Osteocyte (in vitro differentiated cells): ENCODE measurements at regions not wholly inside any gene's neighbourhood (a gene's known extent, or its start where the extent isn't known, plus 50 kb on each side); places are given as distances from the start of the nearest gene placed in this dataset.

ENCODE experiments used
- DNase-seq: peaks from one replicate; pipeline ENCODE4 v3.0.0; 2021; ENCODE audit warnings: mixed read lengths; ENCODE audit not compliant: unreplicated experiment; ENCODE audit errors: extremely low spot score
- H3K27ac Mint-ChIP-seq: one replicate; pipeline ENCODE4 v1.8.0; 2021; ENCODE audit warnings: mild to moderate bottlenecking, mixed read lengths; ENCODE audit not compliant: unreplicated experiment
- H3K27me3 Mint-ChIP-seq: one replicate; pipeline ENCODE4 v1.8.0; 2021; ENCODE audit warnings: mixed read lengths; ENCODE audit not compliant: unreplicated experiment
- H3K36me3 Mint-ChIP-seq: one replicate; pipeline ENCODE4 v1.8.0; 2021; ENCODE audit warnings: mixed read lengths; ENCODE audit not compliant: unreplicated experiment
- H3K4me1 Mint-ChIP-seq: one replicate; pipeline ENCODE4 v1.8.0; 2021; ENCODE audit warnings: mixed read lengths; ENCODE audit not compliant: unreplicated experiment
- H3K4me3 Mint-ChIP-seq: one replicate; pipeline ENCODE4 v1.8.0; 2021; ENCODE audit warnings: mild to moderate bottlenecking, moderate library complexity, mixed read lengths; ENCODE audit not compliant: unreplicated experiment
- H3K9me3 Mint-ChIP-seq: one replicate; pipeline ENCODE4 v1.8.0; 2021; ENCODE audit warnings: mixed read lengths; ENCODE audit not compliant: unreplicated experiment
- TF ChIP-seq, protein P1 (sequence below): fragments of 200-600 bp; sonication (generic); IDR thresholded peaks from 2 replicates; pipeline ENCODE4 v1.5.0; 2021; ENCODE audit warnings: antibody characterized with exemption, mild to moderate bottlenecking, moderate library complexity

DNA sequence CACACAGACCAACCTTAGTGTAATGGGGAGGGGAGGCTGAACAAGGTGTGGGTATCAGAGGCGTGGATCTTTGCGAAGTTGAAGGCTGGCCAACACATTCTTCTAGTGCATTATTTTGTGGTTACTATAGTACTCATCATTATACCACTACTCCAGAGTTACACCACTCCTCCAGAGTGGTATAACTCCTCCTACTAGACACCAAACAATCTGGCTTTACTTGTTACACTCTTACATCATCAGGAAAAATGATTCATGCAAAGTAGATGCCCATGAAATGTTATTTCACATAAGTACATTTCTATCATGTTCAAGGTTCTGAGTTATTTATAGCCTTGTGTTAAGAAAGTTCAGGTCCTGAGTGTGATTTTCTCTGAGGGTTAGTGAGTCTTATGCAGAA is 443.1 kb upstream of the OPRM1 start:
- DNase-seq = no peak
- H3K36me3 Mint-ChIP-seq = no peaks in the 10 kb centered on the region
- TF ChIP-seq, protein P1, sequence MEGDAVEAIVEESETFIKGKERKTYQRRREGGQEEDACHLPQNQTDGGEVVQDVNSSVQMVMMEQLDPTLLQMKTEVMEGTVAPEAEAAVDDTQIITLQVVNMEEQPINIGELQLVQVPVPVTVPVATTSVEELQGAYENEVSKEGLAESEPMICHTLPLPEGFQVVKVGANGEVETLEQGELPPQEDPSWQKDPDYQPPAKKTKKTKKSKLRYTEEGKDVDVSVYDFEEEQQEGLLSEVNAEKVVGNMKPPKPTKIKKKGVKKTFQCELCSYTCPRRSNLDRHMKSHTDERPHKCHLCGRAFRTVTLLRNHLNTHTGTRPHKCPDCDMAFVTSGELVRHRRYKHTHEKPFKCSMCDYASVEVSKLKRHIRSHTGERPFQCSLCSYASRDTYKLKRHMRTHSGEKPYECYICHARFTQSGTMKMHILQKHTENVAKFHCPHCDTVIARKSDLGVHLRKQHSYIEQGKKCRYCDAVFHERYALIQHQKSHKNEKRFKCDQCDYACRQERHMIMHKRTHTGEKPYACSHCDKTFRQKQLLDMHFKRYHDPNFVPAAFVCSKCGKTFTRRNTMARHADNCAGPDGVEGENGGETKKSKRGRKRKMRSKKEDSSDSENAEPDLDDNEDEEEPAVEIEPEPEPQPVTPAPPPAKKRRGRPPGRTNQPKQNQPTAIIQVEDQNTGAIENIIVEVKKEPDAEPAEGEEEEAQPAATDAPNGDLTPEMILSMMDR = no peak
- no peak overlapping the region for H3K4me3 Mint-ChIP-seq
- H3K9me3 Mint-ChIP-seq = no peaks in the 10 kb centered on the region
- no peak overlapping the region for H3K27ac Mint-ChIP-seq
- no peaks in the 10 kb centered on the region for H3K4me1 Mint-ChIP-seq
- H3K27me3 Mint-ChIP-seq = peaks cover 3% of the 10 kb centered on the region

DNA sequence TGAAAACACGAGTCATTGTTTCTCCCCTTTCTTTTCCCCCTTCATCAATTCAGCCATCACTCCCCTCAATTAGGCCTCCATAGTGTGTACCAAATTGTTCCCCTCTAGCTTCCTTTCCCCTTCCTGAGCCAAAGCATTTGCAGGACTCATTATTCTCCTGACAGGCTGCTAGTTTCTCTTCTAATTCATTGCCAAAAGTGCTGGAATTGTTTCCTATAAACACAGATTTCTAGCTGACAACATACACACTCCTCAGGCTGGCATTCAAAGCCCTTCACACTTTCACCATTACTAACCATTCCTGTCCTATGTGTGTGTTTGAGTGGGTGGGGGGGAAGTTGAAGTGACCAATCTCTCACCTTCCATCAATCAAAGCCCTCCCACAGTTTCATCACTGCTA is 444.2 kb upstream of the OPRM1 start:
- no peaks in the 10 kb centered on the region for H3K4me1 Mint-ChIP-seq
- DNase-seq = no peak
- peaks cover 3% of the 10 kb centered on the region for H3K27me3 Mint-ChIP-seq
- no peak overlapping the region for H3K27ac Mint-ChIP-seq
- TF ChIP-seq, protein P1 = no peak
- no peak overlapping the region for H3K4me3 Mint-ChIP-seq
- no peaks in the 10 kb centered on the region for H3K36me3 Mint-ChIP-seq
- no peaks in the 10 kb centered on the region for H3K9me3 Mint-ChIP-seq

DNA sequence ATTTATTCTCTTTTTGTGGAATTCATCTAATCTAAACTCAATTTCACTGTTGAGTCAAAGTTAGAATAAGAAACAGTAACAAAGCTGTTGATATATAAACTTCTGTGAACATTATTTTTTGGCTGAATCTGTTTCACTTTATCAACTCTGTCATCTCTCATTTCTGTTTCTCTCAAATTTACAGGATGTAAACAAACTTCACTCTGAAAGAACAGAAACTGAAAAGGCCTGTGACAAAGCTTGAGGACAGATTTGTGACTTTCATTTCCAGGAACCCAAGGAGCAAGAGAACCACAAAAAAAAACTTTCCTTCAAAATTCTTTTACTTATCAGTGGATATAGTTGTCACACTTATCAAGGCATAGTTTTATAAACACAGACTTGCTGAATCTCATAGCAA is 447.9 kb upstream of the OPRM1 start:
- no peaks in the 10 kb centered on the region for H3K36me3 Mint-ChIP-seq
- peaks cover 3% of the 10 kb centered on the region for H3K27me3 Mint-ChIP-seq
- H3K4me3 Mint-ChIP-seq = no peak overlapping the region
- H3K27ac Mint-ChIP-seq = no peak overlapping the region
- H3K4me1 Mint-ChIP-seq = no peaks in the 10 kb centered on the region
- H3K9me3 Mint-ChIP-seq = no peaks in the 10 kb centered on the region
- TF ChIP-seq, protein P1 = no peak
- no peak for DNase-seq

DNA sequence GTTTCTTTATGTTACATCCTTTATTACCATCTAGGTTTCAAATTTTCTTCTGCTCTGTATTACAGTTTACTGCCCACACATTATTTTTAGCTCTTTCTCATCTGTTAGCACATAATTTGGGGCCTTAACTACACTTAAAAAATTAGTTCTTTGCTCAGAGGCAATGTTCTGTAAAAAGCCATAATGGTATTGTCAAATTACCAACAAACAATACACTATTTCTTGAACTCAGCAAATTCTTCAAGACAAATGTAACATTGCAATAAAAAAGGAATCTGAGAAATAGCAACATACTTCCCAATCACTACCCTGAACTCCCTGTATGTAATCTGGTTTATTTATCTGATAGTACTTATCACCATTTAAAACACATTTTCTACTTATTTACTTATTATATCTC is 448.6 kb upstream of the OPRM1 start:
- peaks cover 3% of the 10 kb centered on the region for H3K27me3 Mint-ChIP-seq
- no peak overlapping the region for H3K4me3 Mint-ChIP-seq
- H3K36me3 Mint-ChIP-seq = no peaks in the 10 kb centered on the region
- no peaks in the 10 kb centered on the region for H3K4me1 Mint-ChIP-seq
- DNase-seq = no peak
- no peak overlapping the region for H3K27ac Mint-ChIP-seq
- H3K9me3 Mint-ChIP-seq = no peaks in the 10 kb centered on the region
- TF ChIP-seq, protein P1 = no peak

DNA sequence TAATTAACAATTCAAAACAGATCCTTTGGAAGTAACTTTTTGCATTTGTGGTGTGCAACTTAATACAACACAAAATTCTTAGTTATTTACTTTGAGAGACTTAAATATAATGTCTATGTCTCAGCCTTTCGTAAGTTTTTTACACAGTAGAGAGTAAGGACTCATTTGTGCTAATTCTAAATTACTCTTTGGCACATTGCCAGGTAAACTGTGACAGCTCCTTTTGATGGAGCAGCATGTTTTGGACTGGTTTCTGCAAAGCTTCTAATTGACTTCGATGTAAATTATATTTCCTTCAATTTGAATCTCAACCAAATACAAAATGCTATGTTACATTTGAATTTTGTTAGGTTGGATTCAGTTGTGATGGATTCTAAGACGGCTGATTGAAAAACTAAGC is 450.7 kb upstream of the OPRM1 start:
- Mint-ChIP-seq H3K9me3 (no peaks in the 10 kb centered on the region), H3K4me1 (no peaks in the 10 kb centered on the region), H3K4me3 (no peak overlapping the region), H3K27ac (no peak overlapping the region), H3K27me3 (peaks cover 3% of the 10 kb centered on the region), H3K36me3 (no peaks in the 10 kb centered on the region)
- TF ChIP-seq, protein P1 = no peak
- DNase-seq = no peak
